ENCODE measurements at regions not wholly inside any gene's neighbourhood (a gene's known extent, or its start where the extent isn't known, plus 50 kb on each side); places are given as distances from the start of the nearest gene placed in this dataset.

DNA sequence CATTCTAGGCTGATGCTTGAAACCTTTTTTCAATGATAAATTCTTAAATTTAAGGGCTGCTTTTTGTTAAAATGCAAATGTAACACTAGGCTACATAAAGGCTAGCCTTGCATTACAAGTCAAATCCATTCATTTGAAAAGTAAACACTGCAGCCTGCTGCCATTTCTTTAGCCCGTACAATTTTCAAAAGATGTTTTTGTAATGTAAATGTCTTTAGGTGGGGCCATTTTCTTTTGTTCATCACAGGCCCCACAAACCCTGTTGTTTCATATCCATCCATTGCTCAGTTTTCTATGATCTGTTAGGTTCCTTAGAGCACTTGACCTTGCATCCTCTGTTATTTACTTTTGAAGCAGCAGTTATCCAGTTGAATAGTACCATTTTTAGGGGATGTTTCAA lies 296.2 kb upstream of the AMOT start:
- no peak overlapping the region for H3K4me3 ChIP-seq (ENCODE audit: low read depth, low read length)
- TF ChIP-seq, protein P1, sequence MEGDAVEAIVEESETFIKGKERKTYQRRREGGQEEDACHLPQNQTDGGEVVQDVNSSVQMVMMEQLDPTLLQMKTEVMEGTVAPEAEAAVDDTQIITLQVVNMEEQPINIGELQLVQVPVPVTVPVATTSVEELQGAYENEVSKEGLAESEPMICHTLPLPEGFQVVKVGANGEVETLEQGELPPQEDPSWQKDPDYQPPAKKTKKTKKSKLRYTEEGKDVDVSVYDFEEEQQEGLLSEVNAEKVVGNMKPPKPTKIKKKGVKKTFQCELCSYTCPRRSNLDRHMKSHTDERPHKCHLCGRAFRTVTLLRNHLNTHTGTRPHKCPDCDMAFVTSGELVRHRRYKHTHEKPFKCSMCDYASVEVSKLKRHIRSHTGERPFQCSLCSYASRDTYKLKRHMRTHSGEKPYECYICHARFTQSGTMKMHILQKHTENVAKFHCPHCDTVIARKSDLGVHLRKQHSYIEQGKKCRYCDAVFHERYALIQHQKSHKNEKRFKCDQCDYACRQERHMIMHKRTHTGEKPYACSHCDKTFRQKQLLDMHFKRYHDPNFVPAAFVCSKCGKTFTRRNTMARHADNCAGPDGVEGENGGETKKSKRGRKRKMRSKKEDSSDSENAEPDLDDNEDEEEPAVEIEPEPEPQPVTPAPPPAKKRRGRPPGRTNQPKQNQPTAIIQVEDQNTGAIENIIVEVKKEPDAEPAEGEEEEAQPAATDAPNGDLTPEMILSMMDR (conservative IDR thresholded peaks at IDR 0.05; ENCODE audit: low read depth, low read length) = no peak
- DNase-seq (ENCODE audit: low read depth) = no peak

DNA sequence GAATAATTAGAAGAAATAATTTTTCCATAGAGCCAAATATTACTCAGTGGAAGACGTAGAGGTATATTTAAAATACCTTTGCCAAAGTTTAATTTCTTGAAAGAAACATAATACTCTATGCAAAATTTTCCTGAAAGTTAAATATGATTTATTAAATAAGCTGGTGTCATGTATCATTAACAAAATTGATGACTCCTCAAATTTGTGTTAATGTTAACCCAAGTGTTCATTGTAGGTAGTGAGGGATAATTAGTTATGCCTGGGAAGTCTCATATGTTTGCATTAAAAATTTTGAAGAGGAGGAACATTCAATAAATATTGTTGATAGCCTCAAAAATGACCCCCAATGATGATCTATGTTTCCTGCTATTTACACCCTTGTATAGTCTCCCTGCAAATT lies 292.7 kb upstream of the AMOT start:
- no peak overlapping the region for H3K4me3 ChIP-seq (ENCODE audit: low read depth, low read length)
- no peak for DNase-seq (ENCODE audit: low read depth)
- TF ChIP-seq, protein P1 (conservative IDR thresholded peaks at IDR 0.05; ENCODE audit: low read depth, low read length) = no peak

DNA sequence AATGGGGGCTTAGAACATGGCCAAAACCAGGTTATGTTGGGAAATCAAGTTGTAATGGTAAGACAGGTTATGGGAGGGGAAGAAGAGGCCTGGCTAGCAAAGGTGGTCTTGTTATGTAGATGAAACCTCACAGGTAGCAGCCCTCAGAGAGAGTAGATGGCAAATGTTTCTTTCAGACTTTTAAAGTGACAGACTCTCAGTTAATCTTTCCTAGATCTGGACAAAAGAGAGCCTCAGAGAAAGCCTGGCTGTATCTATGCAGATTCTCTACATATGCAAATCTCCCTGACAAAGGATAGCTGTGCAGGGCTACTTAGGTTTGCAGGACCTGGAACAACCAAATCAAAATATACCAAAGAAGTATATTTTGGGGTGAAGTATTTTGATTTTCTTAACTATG lies 284.1 kb upstream of the AMOT start:
- no peak for DNase-seq (ENCODE audit: low read depth)
- TF ChIP-seq, protein P1 (conservative IDR thresholded peaks at IDR 0.05; ENCODE audit: low read depth, low read length) = no peak
- no peak overlapping the region for H3K4me3 ChIP-seq (ENCODE audit: low read depth, low read length)

DNA sequence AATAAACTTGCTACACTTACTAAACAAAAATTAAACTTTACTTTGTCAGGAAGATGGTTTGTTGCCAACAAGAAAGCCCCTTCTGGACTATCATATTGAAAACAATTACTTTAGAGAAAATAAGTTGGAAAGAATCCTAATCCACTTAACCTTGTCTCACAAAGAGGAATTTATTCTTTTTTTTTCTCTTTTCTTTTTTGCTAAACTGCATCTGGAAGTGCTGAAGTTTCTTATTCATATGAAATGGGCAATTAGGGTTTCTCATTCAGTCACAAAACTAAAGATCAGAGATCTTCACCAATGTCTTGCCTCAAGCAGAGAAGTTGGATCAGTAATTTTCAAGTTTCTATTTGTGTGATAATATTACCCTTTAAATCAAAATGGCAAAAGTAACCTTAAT lies 234.9 kb upstream of the AMOT start:
- DNase-seq (ENCODE audit: low read depth) = no peak
- TF ChIP-seq, protein P1 (conservative IDR thresholded peaks at IDR 0.05; ENCODE audit: low read depth, low read length) = no peak
- H3K4me3 ChIP-seq (ENCODE audit: low read depth, low read length) = no peak overlapping the region

DNA sequence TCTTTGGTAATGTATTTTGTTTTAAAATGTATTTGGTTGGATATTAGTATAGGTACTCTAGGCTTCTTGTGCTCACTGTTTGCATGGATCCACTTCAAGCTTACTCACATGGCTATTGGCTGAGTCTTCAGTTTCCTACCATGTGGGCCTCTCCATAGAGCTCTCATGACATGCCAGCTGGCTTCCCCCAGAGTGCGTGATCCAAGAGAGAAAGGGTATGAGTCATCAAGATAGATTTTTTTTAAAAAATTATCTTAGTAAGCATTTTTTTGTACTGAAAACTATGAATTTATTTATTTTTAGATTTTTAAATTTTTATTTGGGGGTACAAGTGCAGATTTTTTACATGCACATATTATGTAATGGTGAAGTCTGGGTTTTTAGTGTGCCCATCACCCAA lies 219.1 kb upstream of the AMOT start:
- TF ChIP-seq, protein P1 (conservative IDR thresholded peaks at IDR 0.05; ENCODE audit: low read depth, low read length) = no peak
- H3K4me3 ChIP-seq (ENCODE audit: low read depth, low read length) = no peak overlapping the region
- DNase-seq (ENCODE audit: low read depth) = no peak

DNA sequence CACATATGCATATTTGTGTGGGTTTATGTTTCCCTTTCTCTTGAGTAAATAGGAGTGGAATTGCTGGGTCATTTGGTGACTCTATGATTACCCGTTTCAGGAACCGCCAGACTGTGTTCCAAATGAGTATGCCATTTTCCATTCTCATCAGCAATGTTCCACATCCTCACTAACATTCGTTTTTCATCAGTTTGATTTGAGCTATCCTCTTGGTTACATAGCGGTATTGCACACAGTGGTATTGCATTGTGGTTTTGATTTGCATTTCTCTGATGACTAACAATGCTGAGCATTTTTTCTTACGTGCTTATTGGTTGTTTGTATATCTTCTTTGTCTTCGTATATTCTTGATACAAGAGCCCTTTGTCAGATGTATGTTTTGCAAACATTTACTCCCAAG lies 218.0 kb upstream of the AMOT start:
- H3K4me3 ChIP-seq (ENCODE audit: low read depth, low read length) = no peak overlapping the region
- DNase-seq (ENCODE audit: low read depth) = no peak
- TF ChIP-seq, protein P1 (conservative IDR thresholded peaks at IDR 0.05; ENCODE audit: low read depth, low read length) = no peak

DNA sequence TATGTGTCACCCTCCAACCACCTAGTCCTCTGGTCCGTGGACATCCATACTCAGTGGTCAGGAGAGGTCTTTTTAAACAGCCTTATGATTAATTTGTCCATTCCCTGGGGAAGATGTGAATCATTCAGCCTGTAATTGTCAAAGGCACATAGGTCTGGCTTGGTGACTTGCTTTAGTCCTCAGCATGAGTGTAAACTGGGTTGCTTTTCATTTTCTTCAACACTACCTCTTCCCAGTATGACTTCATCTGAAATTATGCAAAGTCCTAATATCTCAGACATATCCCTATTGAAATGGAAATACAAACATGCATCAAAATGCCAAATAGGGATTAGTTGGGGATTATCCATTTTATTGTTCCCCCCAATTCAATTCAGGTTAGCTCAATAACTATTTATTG lies 208.3 kb upstream of the AMOT start:
- no peak for DNase-seq (ENCODE audit: low read depth)
- TF ChIP-seq, protein P1 (conservative IDR thresholded peaks at IDR 0.05; ENCODE audit: low read depth, low read length) = no peak
- H3K4me3 ChIP-seq (ENCODE audit: low read depth, low read length) = no peak overlapping the region
